Glutamatergic neuron (in vitro differentiated cells): ENCODE measurements at regions not wholly inside any gene's neighbourhood (a gene's known extent, or its start where the extent isn't known, plus 50 kb on each side); places are given as distances from the start of the nearest gene placed in this dataset.

Source experiments
- DNase-seq: peaks from one replicate; pipeline ENCODE4 v3.0.0; 2022
- H3K27ac Mint-ChIP-seq: one replicate; pipeline ENCODE4 v1.8.0; 2020; ENCODE audit warnings: mild to moderate bottlenecking, mixed read lengths, inconsistent platforms; ENCODE audit not compliant: unreplicated experiment
- H3K27me3 Mint-ChIP-seq: one replicate; pipeline ENCODE4 v1.8.0; 2020; ENCODE audit warnings: mild to moderate bottlenecking, moderate library complexity, mixed read lengths, inconsistent platforms; ENCODE audit not compliant: unreplicated experiment
- H3K36me3 Mint-ChIP-seq: one replicate; pipeline ENCODE4 v1.8.0; 2020; ENCODE audit warnings: mild to moderate bottlenecking, mixed read lengths, inconsistent platforms; ENCODE audit not compliant: unreplicated experiment
- H3K4me1 Mint-ChIP-seq: one replicate; pipeline ENCODE4 v1.8.0; 2020; ENCODE audit warnings: mild to moderate bottlenecking, low read depth, mixed read lengths, inconsistent platforms; ENCODE audit not compliant: unreplicated experiment
- H3K4me3 Mint-ChIP-seq: one replicate; pipeline ENCODE4 v1.8.0; 2020; ENCODE audit warnings: mild to moderate bottlenecking, mixed read lengths, inconsistent platforms; ENCODE audit not compliant: unreplicated experiment
- H3K9me3 Mint-ChIP-seq: one replicate; pipeline ENCODE4 v1.8.0; 2020; ENCODE audit warnings: mild to moderate bottlenecking, moderate library complexity, mixed read lengths, inconsistent platforms; ENCODE audit not compliant: unreplicated experiment
- TF ChIP-seq, protein P1 (sequence below): fragments of 200-600 bp; sonication (generic); IDR thresholded peaks from one replicate; pipeline ENCODE4 v1.5.0; 2021; ENCODE audit not compliant: partially characterized antibody, unreplicated experiment

DNA sequence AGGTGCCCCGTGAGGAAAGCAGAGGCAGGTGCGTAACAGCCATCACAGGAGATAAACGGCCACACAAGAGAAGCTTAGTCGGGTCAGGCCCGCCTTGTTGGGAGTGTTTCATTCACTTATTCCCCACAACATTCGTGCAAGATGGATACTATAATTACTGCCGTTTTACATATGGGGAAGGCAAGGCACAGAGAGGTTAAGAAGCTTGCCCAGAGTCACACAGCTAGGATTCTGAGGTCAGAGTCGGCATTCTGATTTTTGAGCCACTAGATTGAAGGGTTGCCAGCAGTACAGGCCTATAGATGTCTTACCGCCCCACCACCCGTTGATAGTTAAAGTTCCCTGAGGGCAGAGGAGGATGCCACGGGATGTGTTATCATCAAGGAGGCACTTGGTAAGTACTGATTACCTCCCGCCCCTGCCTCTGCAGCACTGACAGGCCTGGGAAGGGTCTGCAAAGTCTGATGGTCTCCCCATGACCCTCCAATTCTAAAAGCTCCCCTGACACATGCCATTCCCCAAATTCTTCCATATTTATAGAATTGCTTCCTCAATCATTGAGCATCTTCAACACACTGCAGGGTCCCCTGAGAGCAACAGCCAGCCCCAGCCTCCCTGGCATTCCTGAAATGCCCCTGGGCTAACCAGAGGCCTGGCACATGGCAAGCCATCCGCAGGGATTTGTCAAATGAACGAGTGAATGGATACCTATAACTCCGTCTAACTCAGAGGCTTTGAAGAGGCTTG lies 74.7 kb upstream of the CLDN14 start:
- no peak for DNase-seq
- peaks cover 1% of the 10 kb centered on the region for H3K9me3 Mint-ChIP-seq
- no peaks in the 10 kb centered on the region for H3K36me3 Mint-ChIP-seq
- peaks cover 3% of the 10 kb centered on the region for H3K4me1 Mint-ChIP-seq
- no peak overlapping the region for H3K27ac Mint-ChIP-seq
- H3K27me3 Mint-ChIP-seq: no peaks in the 10 kb centered on the region
- TF ChIP-seq, protein P1, sequence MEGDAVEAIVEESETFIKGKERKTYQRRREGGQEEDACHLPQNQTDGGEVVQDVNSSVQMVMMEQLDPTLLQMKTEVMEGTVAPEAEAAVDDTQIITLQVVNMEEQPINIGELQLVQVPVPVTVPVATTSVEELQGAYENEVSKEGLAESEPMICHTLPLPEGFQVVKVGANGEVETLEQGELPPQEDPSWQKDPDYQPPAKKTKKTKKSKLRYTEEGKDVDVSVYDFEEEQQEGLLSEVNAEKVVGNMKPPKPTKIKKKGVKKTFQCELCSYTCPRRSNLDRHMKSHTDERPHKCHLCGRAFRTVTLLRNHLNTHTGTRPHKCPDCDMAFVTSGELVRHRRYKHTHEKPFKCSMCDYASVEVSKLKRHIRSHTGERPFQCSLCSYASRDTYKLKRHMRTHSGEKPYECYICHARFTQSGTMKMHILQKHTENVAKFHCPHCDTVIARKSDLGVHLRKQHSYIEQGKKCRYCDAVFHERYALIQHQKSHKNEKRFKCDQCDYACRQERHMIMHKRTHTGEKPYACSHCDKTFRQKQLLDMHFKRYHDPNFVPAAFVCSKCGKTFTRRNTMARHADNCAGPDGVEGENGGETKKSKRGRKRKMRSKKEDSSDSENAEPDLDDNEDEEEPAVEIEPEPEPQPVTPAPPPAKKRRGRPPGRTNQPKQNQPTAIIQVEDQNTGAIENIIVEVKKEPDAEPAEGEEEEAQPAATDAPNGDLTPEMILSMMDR: no peak
- H3K4me3 Mint-ChIP-seq: no peak overlapping the region

DNA sequence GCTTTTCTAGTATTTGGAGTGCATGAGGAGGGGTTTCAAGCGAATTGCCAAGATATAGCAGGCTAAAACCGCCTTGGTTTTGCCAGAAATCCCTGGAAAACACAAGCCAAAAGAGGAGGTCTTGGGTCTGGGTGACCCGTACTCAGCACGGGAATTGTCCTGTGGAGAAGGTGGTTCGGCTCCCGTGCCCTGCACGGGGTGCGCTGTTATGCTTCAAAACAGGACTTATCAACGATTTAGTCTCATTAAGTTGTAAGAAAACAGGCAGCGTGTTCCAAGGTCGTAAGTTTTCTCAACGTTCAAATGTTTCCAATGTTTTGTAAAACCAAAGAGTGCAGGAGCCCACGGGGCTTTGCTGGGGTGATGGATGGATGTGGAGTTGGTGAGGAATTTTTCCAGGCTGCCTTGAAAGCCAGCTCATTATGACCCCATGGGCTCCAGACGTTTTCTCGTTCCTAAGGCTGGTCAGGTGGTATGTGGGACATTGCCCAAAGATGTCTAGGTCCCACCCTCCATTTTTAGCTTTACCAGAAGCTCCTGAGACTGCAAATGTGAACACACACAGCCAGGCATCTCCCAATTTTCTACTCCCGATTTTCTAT lies 75.4 kb upstream of the CLDN14 start:
- Mint-ChIP-seq H3K36me3 (no peaks in the 10 kb centered on the region), H3K27me3 (no peaks in the 10 kb centered on the region), H3K27ac (no peak overlapping the region), H3K9me3 (peaks cover 1% of the 10 kb centered on the region), H3K4me3 (no peak overlapping the region), H3K4me1 (peaks cover 3% of the 10 kb centered on the region)
- no peak for DNase-seq
- TF ChIP-seq, protein P1: no peak

GRCh38 chr21:36557316-36557715 lies 77.4 kb upstream of the CLDN14 start:
- peaks cover 2% of the 10 kb centered on the region for H3K27me3 Mint-ChIP-seq
- no peaks in the 10 kb centered on the region for H3K36me3 Mint-ChIP-seq
- H3K9me3 Mint-ChIP-seq: peaks cover 1% of the 10 kb centered on the region
- DNase-seq: no peak
- H3K4me3 Mint-ChIP-seq: no peak overlapping the region
- no peak overlapping the region for H3K27ac Mint-ChIP-seq
- TF ChIP-seq, protein P1: no peak
- H3K4me1 Mint-ChIP-seq: no peaks in the 10 kb centered on the region

DNA sequence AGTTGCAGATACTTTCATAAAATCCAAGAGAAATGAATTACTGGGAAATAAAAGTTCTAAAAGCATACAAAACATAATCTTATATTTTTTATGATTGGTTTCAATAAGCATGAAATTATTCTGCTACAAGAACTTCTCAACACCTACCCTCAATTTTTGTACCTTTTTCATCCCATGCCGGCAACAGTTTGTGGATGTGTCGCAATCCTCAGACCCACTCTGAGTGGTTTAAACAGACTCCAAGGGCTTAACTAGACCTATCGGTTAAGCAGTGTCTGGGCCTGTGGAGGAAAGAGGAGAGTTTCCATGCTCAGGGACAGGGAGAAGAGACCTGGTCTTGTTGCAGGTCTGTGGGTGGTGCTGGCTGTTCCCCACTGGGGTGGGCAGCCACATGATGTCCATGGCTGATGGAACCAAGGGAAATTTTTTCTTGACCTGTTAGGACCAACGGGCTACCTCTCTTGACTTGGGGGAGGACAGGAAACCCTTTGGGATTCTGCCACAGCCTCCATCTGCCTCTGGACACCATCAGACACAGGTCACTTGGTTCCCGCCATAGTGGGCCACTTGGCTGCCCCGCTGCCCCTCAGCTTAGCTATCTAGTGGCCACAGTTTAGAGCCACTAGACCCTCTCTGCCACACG lies 81.1 kb upstream of the CLDN14 start:
- Mint-ChIP-seq H3K4me3 (no peak overlapping the region), H3K27ac (no peak overlapping the region), H3K36me3 (no peaks in the 10 kb centered on the region), H3K9me3 (no peaks in the 10 kb centered on the region), H3K4me1 (no peaks in the 10 kb centered on the region), H3K27me3 (peaks cover 2% of the 10 kb centered on the region)
- TF ChIP-seq, protein P1: no peak
- no peak for DNase-seq
